HCT116 (cell line): ENCODE measurements at regions not wholly inside any gene's neighbourhood (a gene's known extent, or its start where the extent isn't known, plus 50 kb on each side); places are given as distances from the start of the nearest gene placed in this dataset.

ENCODE experiments used
- ATAC-seq: fragments of 200-7000 bp; cut with Tn5 transposase; 2 replicates; pipeline ENCODE4 v1.9.1; 2020; ENCODE audit warnings: mild to moderate bottlenecking, moderate library complexity
- BruUV-seq: library from RNA; stranded (reverse); fragments of 400-500 nt; replicated peaks from 2 replicates; lab custom pipeline; 2021; lab: Mats Ljungman, UMichigan
- CTCF ChIA-PET: fragments of 300-600 bp; sonication (Branson Sonifier 250); formaldehyde crosslinking; loops from one replicate; lab custom pipeline; 2021; ENCODE audit warnings: antibody characterized with exemption; lab: Charles Lee
- POLR2A ChIA-PET: fragments of 300-600, 350-600 bp; sonication (Branson Sonifier 250); formaldehyde crosslinking; loops from one replicate; lab custom pipeline; 2021; ENCODE audit warnings: antibody characterized with exemption; lab: Charles Lee
- RAD21 ChIA-PET, 2 experiments: fragments of 300-600 bp; sonication (Branson Sonifier 250); formaldehyde crosslinking; loops; one replicate each; lab custom pipeline; 2023; ENCODE audit warnings: low total read pairs in 2 of 2; ENCODE audit not compliant: uncharacterized antibody in 2 of 2, unreplicated experiment in 2 of 2, low non-redundant PET in 1 of 2; lab: Charles Lee
- DNase-seq: peaks from one replicate; pipeline ENCODE4 v3.0.0-alpha.2; 2010; ENCODE audit warnings: low read depth, low spot score
- H2AFZ ChIP-seq: fragments of 200-600 bp; shearing (Covaris generic), sonication (generic); 2 replicates; pipeline ENCODE4 v1.6.1; 2017; ENCODE audit warnings: low read depth, mixed run types, mixed read lengths, antibody characterized with exemption, low read length; ENCODE audit not compliant: poor library complexity, severe bottlenecking
- H3K27ac ChIP-seq: 2 replicates; pipeline ENCODE4 v1.5.1; 2012; ENCODE audit warnings: low read depth, low read length
- H3K27me3 ChIP-seq: fragments of 200-600 bp; sonication (generic); 2 replicates; pipeline ENCODE4 v1.6.1; 2016; ENCODE audit warnings: mixed run types, low read length, mixed read lengths; ENCODE audit not compliant: insufficient read depth
- H3K36me3 ChIP-seq, 2 experiments: fragments of 200-500 bp in 1 of 2; fragments of 200-600 bp in 1 of 2; sonication (Bioruptor generic) in 1 of 2; sonication (generic) in 1 of 2; 2 replicates each; pipeline versions ENCODE4 v1.5.1 to v1.6.1; 2014 to 2016; ENCODE audit warnings: low read length in 2 of 2, inconsistent platforms in 1 of 2, mixed read lengths in 1 of 2, mixed run types in 1 of 2; ENCODE audit not compliant: insufficient read depth in 2 of 2, control insufficient read depth in 1 of 2
- H3K4me1 ChIP-seq, 2 experiments: fragments of 200-600 bp in 1 of 2; sonication (generic) in 1 of 2; 2 replicates each; pipeline versions ENCODE4 v1.5.1 to v1.6.1; 2012 to 2017; ENCODE audit warnings: low read length in 2 of 2, inconsistent platforms in 1 of 2, mild to moderate bottlenecking in 1 of 2, mixed read lengths in 1 of 2, mixed run types in 1 of 2, moderate library complexity in 1 of 2; ENCODE audit not compliant: insufficient read depth in 2 of 2, control insufficient read depth in 1 of 2
- H3K4me2 ChIP-seq: fragments of 200-600 bp; sonication (generic); 2 replicates; pipeline ENCODE4 v1.6.1; 2017; ENCODE audit warnings: mixed run types, low read length, mixed read lengths
- H3K4me3 ChIP-seq, 2 experiments: fragments of 200-600 bp in 1 of 2; sonication (generic) in 1 of 2; replicated peaks in 1 of 2; 2 replicates each; pipeline ENCODE4 v1.5.1; 2011 to 2016; ENCODE audit warnings: low read length in 2 of 2, control low read depth in 1 of 2, low read depth in 1 of 2, mild to moderate bottlenecking in 1 of 2, mixed read lengths in 1 of 2, mixed run types in 1 of 2
- H3K79me2 ChIP-seq: fragments of 200-600 bp; sonication (generic); 2 replicates; pipeline ENCODE4 v1.6.1; 2017; ENCODE audit warnings: mild to moderate bottlenecking, mixed run types, low read length, moderate library complexity, mixed read lengths; ENCODE audit not compliant: insufficient read depth
- H3K9ac ChIP-seq: fragments of 200-600 bp; sonication (generic); 2 replicates; pipeline ENCODE4 v1.6.1; 2016; ENCODE audit warnings: low read length, mixed read lengths
- H3K9me2 ChIP-seq: fragments of 200-600 bp; sonication (generic), shearing (Covaris generic); 2 replicates; pipeline ENCODE4 v1.6.1; 2017; ENCODE audit warnings: mixed run types, mild to moderate bottlenecking, moderate library complexity; ENCODE audit not compliant: insufficient read depth
- H3K9me3 ChIP-seq, 2 experiments: fragments of 200-500 bp in 1 of 2; fragments of 200-600 bp in 1 of 2; sonication (Bioruptor generic) in 1 of 2; sonication (generic) in 1 of 2; 2 replicates each; pipeline ENCODE4 v1.6.1; 2014 to 2017; ENCODE audit warnings: low read length in 2 of 2, mixed read lengths in 2 of 2, inconsistent platforms in 1 of 2, low read depth in 1 of 2, mild to moderate bottlenecking in 1 of 2, mixed run types in 1 of 2, moderate library complexity in 1 of 2; ENCODE audit not compliant: control insufficient read depth in 1 of 2, insufficient read depth in 1 of 2
- H4K20me1 ChIP-seq: fragments of 200-600 bp; sonication (generic), shearing (Covaris generic); 2 replicates; pipeline ENCODE4 v1.6.1; 2017; ENCODE audit warnings: mixed run types, mild to moderate bottlenecking, moderate library complexity; ENCODE audit not compliant: insufficient read depth
- CEBPB ChIP-seq: IDR thresholded peaks from 2 replicates; pipeline ENCODE4 v1.6.1; 2012; ENCODE audit warnings: low read depth
- EZH2 ChIP-seq: fragments of 200-600 bp; sonication (generic); IDR thresholded peaks from 2 replicates; pipeline ENCODE4 v1.6.1; 2017; ENCODE audit warnings: antibody characterized with exemption, mixed run types
- EZH2phosphoT487 ChIP-seq: fragments of 200-600 bp; IDR thresholded peaks from 2 replicates; pipeline ENCODE4 v1.6.1; 2018; ENCODE audit warnings: antibody characterized with exemption, borderline replicate concordance
- JUND ChIP-seq: IDR thresholded peaks from 2 replicates; pipeline ENCODE4 v1.6.1; 2012
- POLR2A ChIP-seq: IDR thresholded peaks from 2 replicates; pipeline ENCODE4 v1.7.0; 2011; ENCODE audit warnings: borderline replicate concordance; ENCODE audit not compliant: insufficient read depth, insufficient read length; ENCODE audit errors: extremely low read depth
- RAD21 ChIP-seq: IDR thresholded peaks from 2 replicates; pipeline ENCODE4 v1.6.1; 2012; ENCODE audit warnings: low read depth, mild to moderate bottlenecking
- SIN3A ChIP-seq: IDR thresholded peaks from 2 replicates; pipeline ENCODE4 v1.6.1; 2012; ENCODE audit warnings: low read depth
- SP1 ChIP-seq: IDR thresholded peaks from 2 replicates; pipeline ENCODE4 v1.6.1; 2012; ENCODE audit warnings: low read depth
- SRF ChIP-seq: IDR thresholded peaks from 2 replicates; pipeline ENCODE4 v1.6.1; 2012; ENCODE audit warnings: low read depth
- TCF7L2 ChIP-seq: IDR thresholded peaks from 2 replicates; pipeline ENCODE4 v1.7.0; 2011; ENCODE audit warnings: borderline replicate concordance, inconsistent platforms; ENCODE audit not compliant: insufficient read depth, insufficient read length; ENCODE audit errors: extremely low read depth
- YY1 ChIP-seq: IDR thresholded peaks from 2 replicates; pipeline ENCODE4 v1.6.1; 2011; ENCODE audit warnings: low read length, low read depth, moderate library complexity, mild to moderate bottlenecking; ENCODE audit not compliant: insufficient replicate concordance; ENCODE audit errors: extremely low read depth
- ZNF274 ChIP-seq: fragments of 200-500 bp; sonication (Bioruptor generic); IDR thresholded peaks from 2 replicates; pipeline ENCODE4 v1.6.1; 2014; ENCODE audit warnings: mild to moderate bottlenecking, low read depth, low read length, inconsistent platforms
- intact Hi-C: fragments of 100-400 bp; cut with micrococcal nuclease; formaldehyde crosslinking; loops from 2 replicates; pipeline ENCODE4 v1.10.0; 2022
- TF ChIP-seq, protein P1 (sequence below), 3 experiments: fragments of 200-600 bp in 1 of 3; sonication (generic) in 1 of 3; IDR thresholded peaks in 2 of 3; conservative IDR thresholded peaks in 1 of 3; 2 replicates each; pipeline ENCODE4 v1.5.1; 2012 to 2017; ENCODE audit warnings: low read depth in 2 of 3, low read length in 2 of 3, antibody characterized with exemption in 1 of 3, borderline replicate concordance in 1 of 3, control low read depth in 1 of 3, mild to moderate bottlenecking in 1 of 3, mixed read lengths in 1 of 3, mixed run types in 1 of 3, moderate library complexity in 1 of 3; ENCODE audit not compliant: insufficient read depth in 1 of 3
- TF ChIP-seq, protein P2 (sequence below): IDR thresholded peaks from 2 replicates; pipeline ENCODE4 v1.6.1; 2012; ENCODE audit warnings: low read depth
- TF ChIP-seq, protein P3 (sequence below): IDR thresholded peaks from 2 replicates; pipeline ENCODE4 v1.6.1; 2012

DNA sequence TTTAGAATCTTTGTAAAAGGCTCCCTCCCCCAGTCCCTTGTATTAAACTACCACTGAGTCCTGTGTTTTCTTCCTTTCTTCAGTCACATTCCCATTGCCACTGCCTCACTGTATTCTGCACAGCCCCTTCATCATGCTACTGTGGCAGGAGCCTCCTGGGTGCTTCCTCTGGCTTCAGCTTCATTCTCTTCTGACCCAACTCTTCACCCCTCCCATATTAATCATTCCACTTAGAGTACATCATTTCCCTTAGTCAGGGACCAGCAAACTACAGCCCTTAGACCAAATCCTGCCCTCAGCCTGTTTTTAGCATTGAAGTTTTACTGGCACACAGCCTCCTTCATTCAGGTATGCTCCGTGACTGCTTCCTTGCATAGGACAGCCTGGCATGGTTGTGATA, 127.7 kb upstream of the MTNR1B start:
- Histone ChIP-seq H3K9me3 (no peaks in the 10 kb centered on the region), H2AFZ (no peak overlapping the region), H4K20me1 (no peaks in the 10 kb centered on the region), H3K4me2 (no peak overlapping the region), H3K9me2 (no peaks in the 10 kb centered on the region), H3K27ac (no peak overlapping the region), H3K4me3 (no peak overlapping the region), H3K36me3 (no peaks in the 10 kb centered on the region), H3K4me1 (no peaks in the 10 kb centered on the region), H3K27me3 (no peaks in the 10 kb centered on the region), H3K9ac (no peak overlapping the region), H3K79me2 (no peaks in the 10 kb centered on the region)
- no peak for ATAC-seq
- RAD21 ChIA-PET: no interaction called here
- intact Hi-C loops: no loop called here
- CTCF ChIA-PET: no interaction called here
- TF ChIP-seq YY1 (no peak), SP1 (no peak), SIN3A (no peak), ZNF274 (no peak)
- TF ChIP-seq, protein P1, sequence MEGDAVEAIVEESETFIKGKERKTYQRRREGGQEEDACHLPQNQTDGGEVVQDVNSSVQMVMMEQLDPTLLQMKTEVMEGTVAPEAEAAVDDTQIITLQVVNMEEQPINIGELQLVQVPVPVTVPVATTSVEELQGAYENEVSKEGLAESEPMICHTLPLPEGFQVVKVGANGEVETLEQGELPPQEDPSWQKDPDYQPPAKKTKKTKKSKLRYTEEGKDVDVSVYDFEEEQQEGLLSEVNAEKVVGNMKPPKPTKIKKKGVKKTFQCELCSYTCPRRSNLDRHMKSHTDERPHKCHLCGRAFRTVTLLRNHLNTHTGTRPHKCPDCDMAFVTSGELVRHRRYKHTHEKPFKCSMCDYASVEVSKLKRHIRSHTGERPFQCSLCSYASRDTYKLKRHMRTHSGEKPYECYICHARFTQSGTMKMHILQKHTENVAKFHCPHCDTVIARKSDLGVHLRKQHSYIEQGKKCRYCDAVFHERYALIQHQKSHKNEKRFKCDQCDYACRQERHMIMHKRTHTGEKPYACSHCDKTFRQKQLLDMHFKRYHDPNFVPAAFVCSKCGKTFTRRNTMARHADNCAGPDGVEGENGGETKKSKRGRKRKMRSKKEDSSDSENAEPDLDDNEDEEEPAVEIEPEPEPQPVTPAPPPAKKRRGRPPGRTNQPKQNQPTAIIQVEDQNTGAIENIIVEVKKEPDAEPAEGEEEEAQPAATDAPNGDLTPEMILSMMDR (IDR thresholded peaks at IDR 0.05 in 2 of 3, conservative IDR thresholded peaks at IDR 0.05 in 1 of 3; ENCODE audit: borderline replicate concordance in 1 of 3, insufficient read depth in 1 of 3, low read depth in 2 of 3, low read length in 2 of 3): no peak
- no peak for DNase-seq
- POLR2A ChIA-PET: no interaction called here
- BruUV-seq: no TSS peak

DNA sequence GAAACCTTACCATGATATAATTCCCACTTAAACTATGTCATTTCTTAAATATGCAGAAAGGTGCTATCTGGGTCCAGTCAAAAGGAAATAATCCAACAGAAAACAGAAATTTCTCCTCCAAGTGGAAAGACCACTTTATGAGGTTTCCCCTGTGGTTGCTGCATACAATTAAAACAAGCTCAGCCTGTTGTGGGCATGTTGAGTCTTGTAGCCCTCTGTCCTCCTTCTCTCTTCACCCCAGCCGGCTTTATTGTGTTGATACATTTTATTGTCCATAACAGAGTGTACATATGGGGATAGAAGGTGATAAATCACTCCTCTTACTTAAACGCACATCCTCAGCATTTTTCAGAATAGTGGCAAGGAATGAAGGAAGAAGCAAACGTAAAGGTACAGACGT, 126.0 kb upstream of the MTNR1B start:
- Histone ChIP-seq H3K9ac (no peak overlapping the region), H3K9me2 (no peaks in the 10 kb centered on the region), H3K27me3 (no peaks in the 10 kb centered on the region), H3K4me1 (no peaks in the 10 kb centered on the region), H3K4me2 (no peak overlapping the region), H3K27ac (no peak overlapping the region), H3K4me3 (no peak overlapping the region), H3K9me3 (no peaks in the 10 kb centered on the region), H2AFZ (no peak overlapping the region), H3K79me2 (no peaks in the 10 kb centered on the region), H3K36me3 (no peaks in the 10 kb centered on the region), H4K20me1 (no peaks in the 10 kb centered on the region)
- BruUV-seq: no TSS peak
- CTCF ChIA-PET: no interaction called here
- POLR2A ChIA-PET: no interaction called here
- no peak for ATAC-seq
- TF ChIP-seq, protein P2, sequence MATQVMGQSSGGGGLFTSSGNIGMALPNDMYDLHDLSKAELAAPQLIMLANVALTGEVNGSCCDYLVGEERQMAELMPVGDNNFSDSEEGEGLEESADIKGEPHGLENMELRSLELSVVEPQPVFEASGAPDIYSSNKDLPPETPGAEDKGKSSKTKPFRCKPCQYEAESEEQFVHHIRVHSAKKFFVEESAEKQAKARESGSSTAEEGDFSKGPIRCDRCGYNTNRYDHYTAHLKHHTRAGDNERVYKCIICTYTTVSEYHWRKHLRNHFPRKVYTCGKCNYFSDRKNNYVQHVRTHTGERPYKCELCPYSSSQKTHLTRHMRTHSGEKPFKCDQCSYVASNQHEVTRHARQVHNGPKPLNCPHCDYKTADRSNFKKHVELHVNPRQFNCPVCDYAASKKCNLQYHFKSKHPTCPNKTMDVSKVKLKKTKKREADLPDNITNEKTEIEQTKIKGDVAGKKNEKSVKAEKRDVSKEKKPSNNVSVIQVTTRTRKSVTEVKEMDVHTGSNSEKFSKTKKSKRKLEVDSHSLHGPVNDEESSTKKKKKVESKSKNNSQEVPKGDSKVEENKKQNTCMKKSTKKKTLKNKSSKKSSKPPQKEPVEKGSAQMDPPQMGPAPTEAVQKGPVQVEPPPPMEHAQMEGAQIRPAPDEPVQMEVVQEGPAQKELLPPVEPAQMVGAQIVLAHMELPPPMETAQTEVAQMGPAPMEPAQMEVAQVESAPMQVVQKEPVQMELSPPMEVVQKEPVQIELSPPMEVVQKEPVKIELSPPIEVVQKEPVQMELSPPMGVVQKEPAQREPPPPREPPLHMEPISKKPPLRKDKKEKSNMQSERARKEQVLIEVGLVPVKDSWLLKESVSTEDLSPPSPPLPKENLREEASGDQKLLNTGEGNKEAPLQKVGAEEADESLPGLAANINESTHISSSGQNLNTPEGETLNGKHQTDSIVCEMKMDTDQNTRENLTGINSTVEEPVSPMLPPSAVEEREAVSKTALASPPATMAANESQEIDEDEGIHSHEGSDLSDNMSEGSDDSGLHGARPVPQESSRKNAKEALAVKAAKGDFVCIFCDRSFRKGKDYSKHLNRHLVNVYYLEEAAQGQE: no peak
- TF ChIP-seq RAD21 (no peak), POLR2A (no peak), SRF (no peak), TCF7L2 (no peak), EZH2 (no peak), SIN3A (no peak), EZH2phosphoT487 (no peak), ZNF274 (no peak), JUND (no peak), CEBPB (no peak)
- TF ChIP-seq, protein P3, sequence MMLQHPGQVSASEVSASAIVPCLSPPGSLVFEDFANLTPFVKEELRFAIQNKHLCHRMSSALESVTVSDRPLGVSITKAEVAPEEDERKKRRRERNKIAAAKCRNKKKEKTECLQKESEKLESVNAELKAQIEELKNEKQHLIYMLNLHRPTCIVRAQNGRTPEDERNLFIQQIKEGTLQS: no peak
- intact Hi-C loops: no loop called here
- RAD21 ChIA-PET: no interaction called here
- no peak for DNase-seq
